HG03066 (cell line): ENCODE measurements at regions not wholly inside any gene's neighbourhood (a gene's known extent, or its start where the extent isn't known, plus 50 kb on each side); places are given as distances from the start of the nearest gene placed in this dataset.
"Not testable (repeated sequence)": the region's sequence is repeated elsewhere in the genome, so short reads cannot be mapped to it uniquely, and the experiment has no call there.

Experiments used
- ATAC-seq: cut with Tn5 transposase; IDR thresholded peaks from one replicate; pipeline ENCODE4 v1.9.1; 2021; ENCODE audit warnings: low read depth; ENCODE audit not compliant: unreplicated experiment

- ATAC-seq, result no peak
These were observed 194.6 kb upstream of the EYA4 start for GRCh38 chr6:133046576-133046975.

DNA sequence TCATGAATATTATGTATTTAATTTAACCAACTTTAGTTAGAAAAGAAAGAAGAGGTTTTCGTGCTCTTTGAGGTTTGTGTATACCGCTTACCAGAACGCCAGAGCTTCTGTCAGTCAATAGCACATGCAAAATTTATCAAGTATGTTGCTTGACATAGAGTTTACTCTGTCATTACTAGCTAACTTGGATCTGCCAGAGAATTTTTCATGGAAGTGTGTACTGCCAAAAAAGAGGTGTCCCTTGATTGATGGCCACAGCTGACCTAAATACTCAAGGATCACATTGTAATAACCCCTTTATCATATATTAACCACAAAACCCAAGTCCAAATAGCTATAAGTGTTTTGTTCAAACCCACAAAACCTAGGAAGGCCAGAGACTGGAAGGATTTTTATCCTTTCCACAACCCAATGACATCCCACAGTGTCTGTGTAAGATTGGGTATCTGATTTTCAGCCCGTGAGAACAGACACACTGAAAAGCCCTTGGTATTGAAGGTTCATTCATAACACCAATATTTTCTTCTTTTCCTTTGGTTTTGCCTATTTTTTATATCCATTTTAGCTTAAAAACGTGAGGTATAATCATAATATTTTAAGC is 194.0 kb upstream of the EYA4 start:
- ATAC-seq, result no peak

DNA sequence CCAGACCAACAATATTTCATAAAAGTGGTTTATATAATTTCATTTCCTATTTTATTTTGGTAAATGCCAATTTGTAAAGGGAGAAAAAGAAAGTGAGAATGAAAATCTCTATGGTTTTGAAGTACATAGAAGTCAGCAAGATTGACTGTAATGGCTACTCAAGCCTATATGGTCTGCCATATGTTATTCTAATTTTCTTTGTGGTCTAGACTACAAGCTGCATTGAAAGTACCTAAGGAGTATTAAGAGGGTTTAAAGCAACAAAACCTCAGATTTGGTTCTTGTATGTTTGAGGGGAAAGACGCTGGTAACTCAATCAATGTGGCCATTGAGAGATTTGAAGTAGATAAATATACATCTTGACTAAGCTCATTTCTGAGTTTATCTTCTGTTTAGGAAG is 193.5 kb upstream of the EYA4 start:
- no peak for ATAC-seq

GRCh38 chr6:133051240-133051639 is 189.9 kb upstream of the EYA4 start:
- ATAC-seq, result no peak

DNA sequence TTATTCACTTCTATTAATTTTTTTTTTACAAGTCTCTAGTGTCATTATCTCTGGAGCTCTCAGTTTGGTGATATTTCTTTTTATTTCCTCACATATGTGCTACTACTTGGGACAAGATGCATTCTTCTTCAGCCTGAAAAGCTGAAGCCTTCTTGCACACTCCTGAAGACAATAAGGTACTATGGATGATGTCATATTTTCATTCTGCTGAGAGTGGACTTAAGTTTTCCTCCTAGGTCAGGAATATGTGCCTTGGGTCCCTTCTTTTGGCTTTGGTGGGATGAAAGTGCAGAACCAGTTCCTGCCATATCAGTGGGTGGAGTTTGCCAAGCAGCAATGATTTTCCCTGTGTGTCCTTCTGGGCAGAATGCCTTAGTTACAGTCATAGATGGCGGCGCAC is 188.7 kb upstream of the EYA4 start:
- no peak for ATAC-seq

DNA sequence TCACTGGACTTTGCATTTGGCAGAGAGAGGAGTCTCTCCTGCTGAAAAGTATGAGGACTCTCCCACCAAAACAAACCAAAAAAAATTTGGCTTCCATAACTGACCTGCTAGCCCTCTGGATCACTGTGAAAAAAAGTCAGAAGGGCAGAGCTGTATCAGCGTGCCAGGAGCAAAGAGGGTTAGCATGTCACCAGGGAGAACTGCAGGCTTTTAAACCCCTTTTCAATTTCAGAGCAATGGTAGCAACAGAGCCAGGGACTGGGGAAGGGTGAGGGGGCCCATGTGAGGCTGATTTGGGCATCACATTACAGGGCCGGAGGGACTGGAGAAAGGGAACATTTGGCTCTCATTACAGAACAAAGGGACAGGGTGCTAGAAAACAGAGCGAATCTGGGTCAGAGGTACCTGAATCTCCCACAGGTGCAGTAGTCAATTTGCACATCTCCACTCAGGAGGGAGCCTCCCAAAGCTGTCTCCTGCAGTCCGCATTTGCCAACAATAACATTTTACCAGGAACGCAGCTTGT is 185.7 kb upstream of the EYA4 start:
- ATAC-seq, result no peak

DNA sequence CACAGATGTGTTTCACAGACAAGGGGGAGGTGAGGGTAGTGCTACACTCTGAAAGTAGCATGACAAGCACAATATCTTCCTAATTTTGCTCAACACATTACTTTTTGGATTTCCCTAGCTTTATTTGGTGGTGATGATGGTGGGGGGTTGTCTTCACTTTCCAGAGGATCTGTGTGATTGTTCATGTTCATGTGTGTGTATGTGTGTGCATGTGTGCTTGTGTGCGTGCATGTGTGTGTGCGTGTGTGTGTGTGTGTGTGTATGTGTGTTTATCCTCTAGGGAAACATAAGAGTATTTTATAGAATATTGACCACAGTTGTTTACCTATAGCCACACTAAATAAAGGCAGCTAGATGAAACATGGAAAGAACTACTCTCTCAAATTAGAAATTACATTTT is 183.8 kb upstream of the EYA4 start:
- ATAC-seq, result no peak

DNA sequence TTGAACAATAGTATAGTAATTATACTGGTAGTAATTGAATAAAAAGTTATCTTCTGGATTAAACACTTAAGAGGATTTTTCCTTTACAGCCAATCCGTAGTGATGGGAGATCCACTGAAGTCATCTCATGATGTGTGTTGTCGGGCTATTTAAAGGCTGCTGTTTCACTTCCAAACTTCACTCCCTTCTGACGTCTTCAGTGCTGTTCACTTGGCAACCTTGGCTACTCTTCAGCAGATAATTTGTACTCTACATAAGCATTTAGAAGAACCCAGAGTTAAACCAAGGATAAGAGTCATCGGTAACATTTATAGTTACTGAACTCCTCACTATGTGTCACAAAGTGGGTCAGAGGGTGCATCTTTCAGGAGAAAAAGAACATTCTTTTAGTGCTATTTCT is 179.1 kb upstream of the EYA4 start:
- ATAC-seq, result no peak

DNA sequence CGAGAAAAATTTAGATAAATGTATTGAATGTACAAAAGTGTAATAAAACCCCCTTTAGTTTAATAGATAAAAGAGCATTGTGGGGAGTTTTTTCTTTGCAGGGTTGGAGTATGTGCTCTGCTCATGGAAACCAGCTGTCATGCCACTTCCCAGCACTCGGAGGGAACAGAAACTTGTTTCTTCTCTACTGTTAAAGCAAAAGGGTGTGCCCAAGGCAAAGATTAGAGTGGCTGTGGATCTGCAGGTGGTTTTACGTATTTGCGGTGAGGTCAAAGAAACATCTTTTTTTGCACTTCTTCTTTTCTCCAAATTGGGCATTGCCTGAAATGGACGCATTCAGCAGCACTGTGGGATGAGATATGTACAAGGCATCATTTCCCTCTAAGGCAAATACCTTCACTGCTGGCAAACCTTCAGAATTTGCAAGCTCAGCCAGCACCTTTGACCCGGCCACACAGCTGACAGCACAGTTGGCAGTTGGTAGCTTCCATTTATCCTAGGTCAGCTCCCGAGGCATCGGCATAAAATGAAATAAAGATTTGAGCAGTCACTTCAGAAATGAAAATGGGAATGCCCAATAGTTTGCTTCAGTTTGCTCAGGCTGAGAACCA is 178.4 kb upstream of the EYA4 start:
- ATAC-seq, result no peak

- ATAC-seq, result no peak
These were observed 173.2 kb upstream of the EYA4 start for GRCh38 chr6:133067960-133068359.

- ATAC-seq, result no peak
These were observed 170.6 kb upstream of the EYA4 start for GRCh38 chr6:133070410-133071043.

DNA sequence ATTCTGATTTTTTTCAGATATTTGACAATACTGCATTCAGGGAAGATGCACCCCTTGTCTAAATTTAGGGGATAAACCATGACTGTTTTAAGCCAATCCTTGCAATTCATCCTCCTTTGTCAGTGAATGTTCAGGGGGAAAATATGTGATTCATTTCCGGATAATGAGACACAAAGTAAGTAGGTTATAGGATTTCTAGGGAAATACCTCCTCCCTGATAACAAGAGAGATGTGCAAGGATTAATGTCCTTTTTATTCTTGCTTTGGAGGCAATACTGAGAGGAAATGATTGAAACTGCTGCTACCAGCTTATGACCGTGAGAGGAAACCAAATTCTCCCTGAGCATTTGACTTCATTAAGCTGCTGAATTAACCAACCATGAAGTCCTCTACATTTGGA is 161.3 kb upstream of the EYA4 start:
- no peak for ATAC-seq

- ATAC-seq, result no peak
These were observed 157.7 kb upstream of the EYA4 start for GRCh38 chr6:133083248-133083967.

GRCh38 chr6:133085471-133085870 is 155.7 kb upstream of the EYA4 start:
- ATAC-seq, result no peak

DNA sequence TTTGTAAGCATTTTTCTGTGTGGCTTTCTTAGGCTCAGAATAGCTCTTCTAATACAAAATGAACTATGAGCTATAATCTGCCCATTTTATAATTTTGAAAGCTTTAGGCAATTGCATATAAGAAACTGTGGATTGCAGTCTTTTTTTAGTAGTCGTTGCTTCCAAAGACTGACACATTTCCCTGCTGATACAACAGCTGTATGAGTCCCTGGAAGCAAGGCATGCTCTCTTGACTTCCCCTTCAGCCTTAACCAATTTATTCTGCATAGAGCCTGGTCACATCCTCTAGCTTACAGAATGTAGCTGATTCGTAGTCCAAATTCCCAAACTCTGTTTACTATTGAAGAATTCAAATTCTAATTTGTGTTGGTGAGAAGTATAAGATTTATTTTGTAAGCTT is 155.3 kb upstream of the EYA4 start:
- ATAC-seq, result no peak

DNA sequence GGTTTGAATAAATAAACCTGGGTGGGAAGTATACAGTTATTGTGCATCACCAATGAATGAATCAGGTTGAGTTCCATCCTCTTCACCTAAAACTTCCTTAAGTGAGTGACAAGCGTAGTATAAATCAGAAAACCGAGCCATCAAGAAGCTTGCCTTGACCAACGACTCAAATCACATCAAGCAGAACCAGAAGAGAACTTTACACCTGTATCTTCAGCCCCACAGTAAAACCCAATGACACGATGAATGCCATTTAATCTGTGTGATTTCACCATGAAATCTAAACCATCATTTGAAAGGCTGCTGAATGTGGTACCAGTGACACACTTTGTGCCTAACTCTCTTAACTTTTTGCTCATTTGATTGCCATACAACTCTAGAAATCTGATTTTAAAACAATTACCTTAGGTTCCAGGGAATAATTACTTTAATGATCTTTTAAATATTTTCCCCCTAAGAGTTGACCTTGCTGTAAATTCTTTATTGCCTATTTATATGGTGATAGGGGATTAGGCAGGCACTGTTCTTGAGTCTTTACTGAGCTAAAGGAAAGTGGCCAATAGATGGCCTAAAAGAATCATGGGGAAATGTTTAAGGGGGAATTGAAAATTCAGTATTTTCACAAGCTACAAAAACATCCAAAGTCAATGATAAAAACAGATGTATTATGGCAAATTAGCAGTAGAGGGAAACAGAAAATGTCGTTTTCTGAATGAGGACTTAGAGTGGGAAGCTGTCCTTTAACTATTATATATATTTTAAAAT is 152.0 kb upstream of the EYA4 start:
- ATAC-seq, result no peak

DNA sequence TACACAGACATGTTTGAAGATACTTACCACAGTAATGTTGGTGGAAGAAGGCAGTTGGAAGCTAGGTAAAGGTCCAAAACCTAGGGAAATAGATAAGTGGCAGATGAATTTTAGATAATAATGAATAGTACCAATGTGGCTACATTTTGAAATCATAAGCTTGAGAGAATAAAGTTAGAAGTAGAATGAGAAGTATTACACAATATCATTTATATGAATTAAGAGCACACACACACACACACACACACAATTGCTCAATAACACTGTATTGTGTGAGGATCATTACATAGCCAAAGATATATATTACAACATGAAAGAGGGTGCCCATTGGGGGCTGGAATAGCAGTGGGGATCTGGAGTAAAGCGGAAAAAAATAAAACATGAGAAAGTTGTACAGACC is 149.0 kb upstream of the EYA4 start:
- no peak for ATAC-seq

DNA sequence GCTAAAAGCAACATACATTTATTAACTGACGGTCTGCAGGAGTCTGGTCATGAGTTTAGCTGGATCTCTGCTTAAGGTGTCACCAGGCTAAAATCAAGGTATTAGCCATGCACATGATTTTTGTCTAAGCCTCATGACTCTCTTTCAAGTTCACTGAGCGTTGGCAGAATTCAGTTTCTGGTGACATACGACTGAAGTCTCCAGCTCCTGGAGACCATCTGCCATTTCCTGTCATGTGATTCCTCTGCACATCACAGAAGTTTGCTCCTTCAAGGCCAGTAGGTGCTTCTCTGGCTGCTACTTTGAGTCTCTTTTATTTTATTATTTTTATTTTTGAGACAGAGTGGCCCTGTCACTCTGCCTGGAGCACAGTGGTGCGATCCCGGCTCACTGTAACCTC is 148.4 kb upstream of the EYA4 start:
- ATAC-seq, result no peak

DNA sequence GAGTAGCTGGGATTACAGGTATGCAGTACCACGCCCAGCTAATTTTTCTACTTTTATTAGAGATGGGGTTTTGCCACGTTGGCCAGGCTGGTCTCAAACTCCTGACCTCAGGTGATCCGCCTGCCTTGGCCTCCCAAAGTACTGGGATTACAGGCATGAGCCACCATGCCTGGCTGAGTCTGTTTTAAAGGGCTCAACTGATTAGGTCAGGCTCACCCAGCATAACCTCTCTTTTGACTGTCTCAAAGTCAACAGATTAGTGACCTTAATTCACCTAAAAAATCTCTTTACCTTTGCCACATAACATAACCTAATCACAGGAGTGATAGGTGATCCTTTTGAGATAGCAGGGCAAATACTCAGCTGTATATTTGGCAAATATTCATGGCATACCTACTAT is 147.9 kb upstream of the EYA4 start:
- not testable (repeated sequence) for ATAC-seq

DNA sequence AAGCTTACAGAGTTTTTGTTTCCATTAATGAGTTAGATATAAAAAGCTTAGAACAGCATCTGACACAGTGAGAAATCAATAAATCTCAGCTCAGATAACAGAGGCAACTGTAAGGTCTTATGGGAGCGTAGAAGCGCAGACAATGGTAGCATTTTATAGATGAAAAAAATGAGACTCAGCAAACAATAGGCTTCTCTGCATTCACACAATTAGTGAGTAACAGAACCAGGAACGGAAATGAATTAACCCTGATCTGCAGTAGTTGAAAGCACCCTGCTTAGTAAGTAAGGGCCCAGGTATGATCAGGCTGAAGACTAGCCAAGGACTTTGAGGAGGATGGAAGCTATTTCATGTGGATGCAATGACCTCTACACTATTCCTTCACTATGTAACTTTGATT is 147.2 kb upstream of the EYA4 start:
- no peak for ATAC-seq

- ATAC-seq, result no peak
These were observed 143.9 kb upstream of the EYA4 start for GRCh38 chr6:133097208-133097607.
